H1 (cell line): ENCODE measurements at regions not wholly inside any gene's neighbourhood (a gene's known extent, or its start where the extent isn't known, plus 50 kb on each side); places are given as distances from the start of the nearest gene placed in this dataset.

ENCODE experiments used
- CTCF ChIA-PET: fragments of 300-600 bp; sonication (Branson Sonifier 250); formaldehyde crosslinking; loops from one replicate; lab custom pipeline; 2021; ENCODE audit not compliant: partially characterized antibody; lab: Charles Lee
- POLR2A ChIA-PET: fragments of 300-600 bp; sonication (Branson Sonifier 250); formaldehyde crosslinking; loops from one replicate; lab custom pipeline; 2021; ENCODE audit warnings: inconsistent platforms; ENCODE audit not compliant: partially characterized antibody; lab: Charles Lee
- DNase-seq, 2 experiments: peaks; one replicate each; pipeline versions ENCODE4 v3.0.0 to v3.0.0-alpha.2; 2010 to 2022; ENCODE audit warnings: low spot score in 2 of 2, low read depth in 1 of 2, mixed read lengths in 1 of 2
- FAIRE-seq: peaks from 2 replicates; lab custom pipeline; 2011; peaks lifted over from hg19 to GRCh38; lab: Jason Lieb, UNC
- H2AFZ ChIP-seq: 2 replicates; pipeline ENCODE4 v1.8.1; 2012; ENCODE audit warnings: low read length, inconsistent platforms
- H2AK5ac ChIP-seq: 2 replicates; pipeline ENCODE4 v1.6.1; 2013; ENCODE audit warnings: low read depth, low read length
- H2BK120ac ChIP-seq: replicated peaks from 2 replicates; pipeline ENCODE3; 2013; ENCODE audit warnings: low read depth, low read length, inconsistent platforms
- H2BK12ac ChIP-seq: 2 replicates; pipeline ENCODE4 v1.6.1; 2013; ENCODE audit warnings: low read depth, low read length
- H2BK15ac ChIP-seq: 2 replicates; pipeline ENCODE4 v1.6.1; 2013; ENCODE audit warnings: low read length
- H2BK20ac ChIP-seq: 2 replicates; pipeline ENCODE4 v1.6.1; 2013; ENCODE audit warnings: low read length
- H2BK5ac ChIP-seq: 2 replicates; pipeline ENCODE4 v1.6.1; 2013; ENCODE audit warnings: low read depth, low read length
- H3K14ac ChIP-seq: 2 replicates; pipeline ENCODE4 v1.6.1; 2013; ENCODE audit warnings: inconsistent platforms; ENCODE audit not compliant: insufficient read length
- H3K18ac ChIP-seq: 2 replicates; pipeline ENCODE4 v1.6.1; 2013; ENCODE audit warnings: low read length; ENCODE audit errors: extremely low read depth
- H3K23ac ChIP-seq: 2 replicates; pipeline ENCODE4 v1.6.1; 2013; ENCODE audit warnings: inconsistent platforms; ENCODE audit not compliant: insufficient read length
- H3K23me2 ChIP-seq: 2 replicates; pipeline ENCODE4 v1.6.1; 2013; ENCODE audit warnings: low read depth, low read length
- H3K27ac ChIP-seq: 2 replicates; pipeline ENCODE4 v1.6.1; 2011; ENCODE audit warnings: low read depth, low read length, inconsistent platforms
- H3K27me3 ChIP-seq, 4 experiments: replicated peaks in 1 of 4; 1 replicate in 1 of 4; 2 replicates in 3 of 4; pipeline versions ENCODE4 v1.6.1 to v1.8.1; 2011 to 2013; ENCODE audit warnings: low read length in 3 of 4, mild to moderate bottlenecking in 3 of 4, inconsistent platforms in 2 of 4, mixed read lengths in 2 of 4, moderate library complexity in 1 of 4; ENCODE audit not compliant: control insufficient read depth in 3 of 4, insufficient read depth in 3 of 4; ENCODE audit errors: extremely low read depth in 1 of 4
- H3K36me3 ChIP-seq, 4 experiments: 2 replicates each; pipeline versions ENCODE4 v1.6.1 to v1.8.1; 2011 to 2013; ENCODE audit warnings: mild to moderate bottlenecking in 4 of 4, low read length in 3 of 4, moderate library complexity in 2 of 4, control low read depth in 1 of 4, inconsistent platforms in 1 of 4; ENCODE audit not compliant: insufficient read depth in 4 of 4, control insufficient read depth in 2 of 4
- H3K4ac ChIP-seq: replicated peaks from 2 replicates; pipeline ENCODE3; 2013; ENCODE audit warnings: low read length, low read depth, mixed read lengths, inconsistent platforms; ENCODE audit not compliant: insufficient read length
- H3K4me1 ChIP-seq, 4 experiments: replicated peaks in 1 of 4; 1 replicate in 1 of 4; 2 replicates in 3 of 4; pipeline versions ENCODE4 v1.6.1 to v1.8.1; 2011 to 2013; ENCODE audit warnings: low read length in 3 of 4, inconsistent platforms in 2 of 4, mixed read lengths in 1 of 4; ENCODE audit not compliant: insufficient read depth in 4 of 4, control insufficient read depth in 3 of 4
- H3K4me2 ChIP-seq, 2 experiments: 2 replicates each; pipeline versions ENCODE4 v1.6.1 to v1.8.1; 2011 to 2013; ENCODE audit warnings: low read depth in 2 of 2, low read length in 2 of 2, control low read depth in 1 of 2, inconsistent platforms in 1 of 2, mild to moderate bottlenecking in 1 of 2; ENCODE audit not compliant: insufficient read depth in 1 of 2
- H3K4me3 ChIP-seq, 4 experiments: fragments of 200-600, 300-600 bp in 1 of 4; sonication (generic), shearing (Covaris generic), sonication (Bioruptor Twin) in 1 of 4; 2 replicates each; pipeline versions ENCODE4 v1.5.1 to v1.8.1; 2011 to 2016; ENCODE audit warnings: low read length in 4 of 4, low read depth in 3 of 4, control low read depth in 2 of 4, inconsistent platforms in 2 of 4, mild to moderate bottlenecking in 2 of 4, mixed read lengths in 1 of 4, moderate library complexity in 1 of 4; ENCODE audit not compliant: insufficient read depth in 2 of 4; ENCODE audit errors: extremely low read depth in 1 of 4
- H3K56ac ChIP-seq: replicated peaks from 2 replicates; pipeline ENCODE3; 2013; ENCODE audit warnings: low read depth, mild to moderate bottlenecking, mixed read lengths, low read length, inconsistent platforms; ENCODE audit not compliant: insufficient read length
- H3K79me1 ChIP-seq: 2 replicates; pipeline ENCODE4 v1.6.1; 2013; ENCODE audit warnings: low read depth, low read length, control low read depth
- H3K79me2 ChIP-seq, 2 experiments: 2 replicates each; pipeline versions ENCODE4 v1.6.1 to v1.8.1; 2012 to 2013; ENCODE audit warnings: low read length in 2 of 2, mild to moderate bottlenecking in 2 of 2, inconsistent platforms in 1 of 2; ENCODE audit not compliant: insufficient read depth in 2 of 2, control insufficient read depth in 1 of 2
- H3K9ac ChIP-seq, 4 experiments: replicated peaks in 1 of 4; 1 replicate in 1 of 4; 2 replicates in 3 of 4; pipeline versions ENCODE4 v1.6.1 to v1.8.1; 2011 to 2013; ENCODE audit warnings: low read depth in 3 of 4, low read length in 3 of 4, control low read depth in 2 of 4, mild to moderate bottlenecking in 2 of 4, moderate library complexity in 2 of 4, inconsistent platforms in 1 of 4; ENCODE audit errors: extremely low read depth in 1 of 4
- H3K9me3 ChIP-seq, 2 experiments: 2 replicates each; pipeline versions ENCODE4 v1.6.1 to v1.8.1; 2012 to 2013; ENCODE audit warnings: mild to moderate bottlenecking in 2 of 2, moderate library complexity in 2 of 2, control low read depth in 1 of 2, inconsistent platforms in 1 of 2, low read depth in 1 of 2, low read length in 1 of 2, mixed read lengths in 1 of 2; ENCODE audit not compliant: insufficient read depth in 2 of 2
- H4K20me1 ChIP-seq, 2 experiments: replicated peaks in 1 of 2; 2 replicates each; pipeline versions ENCODE3 to v1.8.1; 2011 to 2013; ENCODE audit warnings: inconsistent platforms in 2 of 2, low read length in 2 of 2, mild to moderate bottlenecking in 1 of 2; ENCODE audit not compliant: insufficient read depth in 2 of 2, control insufficient read depth in 1 of 2
- H4K5ac ChIP-seq: 2 replicates; pipeline ENCODE4 v1.6.1; 2013; ENCODE audit warnings: low read length, low read depth, mixed read lengths, inconsistent platforms; ENCODE audit not compliant: insufficient read length
- H4K8ac ChIP-seq: 2 replicates; pipeline ENCODE4 v1.8.0; 2013; ENCODE audit warnings: mild to moderate bottlenecking, moderate library complexity, low read length, inconsistent platforms; ENCODE audit not compliant: insufficient read depth; ENCODE audit errors: extremely low read depth
- H4K91ac ChIP-seq: replicated peaks from 2 replicates; pipeline ENCODE3; 2013; ENCODE audit warnings: low read length, mixed read lengths, inconsistent platforms; ENCODE audit not compliant: insufficient read length
- EP300 ChIP-seq, 2 experiments: IDR thresholded peaks; 1 replicate in 1 of 2; 2 replicates in 1 of 2; pipeline ENCODE4 v1.6.1; 2011 to 2012; ENCODE audit warnings: low read depth in 2 of 2, low read length in 2 of 2, mild to moderate bottlenecking in 2 of 2, borderline replicate concordance in 1 of 2, inconsistent platforms in 1 of 2, moderate library complexity in 1 of 2
- RXRA ChIP-seq: IDR thresholded peaks from 2 replicates; pipeline ENCODE4 v1.6.1; 2011; ENCODE audit warnings: low read depth, mild to moderate bottlenecking, low read length, moderate library complexity; ENCODE audit not compliant: insufficient read depth
- SAP30 ChIP-seq: fragments of 300-600 bp; sonication (generic); IDR thresholded peaks from 2 replicates; pipeline ENCODE4 v1.7.1; 2012; ENCODE audit warnings: low read length, moderate library complexity, mild to moderate bottlenecking, inconsistent platforms; ENCODE audit not compliant: insufficient read depth, insufficient replicate concordance
- SP1 ChIP-seq: IDR thresholded peaks from 2 replicates; pipeline ENCODE4 v1.6.1; 2011; ENCODE audit warnings: low read depth, low read length
- YY1 ChIP-seq: IDR thresholded peaks from 2 replicates; pipeline ENCODE4 v1.6.1; 2011; ENCODE audit warnings: low read depth, mild to moderate bottlenecking, low read length

GRCh38 chr21:19402870-19403269 is 999.3 kb upstream of the TMPRSS15 start:
- CTCF ChIA-PET = no interaction called here
- Histone ChIP-seq H3K14ac (no peak overlapping the region), H3K18ac (no peak overlapping the region)

More at GRCh38 chr21:19402870-19403269, 999.3 kb upstream of the TMPRSS15 start:
- Histone ChIP-seq H4K5ac (no peak overlapping the region), H3K36me3 (no peaks in the 10 kb centered on the region), H3K9me3 (no peaks in the 10 kb centered on the region), H4K91ac (no peak overlapping the region), H3K23me2 (no peaks in the 10 kb centered on the region; the same call in 1 of the 2 replicates), H2BK12ac (no peak overlapping the region), H3K79me2 (no peaks in the 10 kb centered on the region), H3K4me3 (no peak overlapping the region), H2BK15ac (no peak overlapping the region), H2AK5ac (no peak overlapping the region), H3K23ac (no peak overlapping the region), H3K79me1 (no peaks in the 10 kb centered on the region), H3K4me2 (no peak overlapping the region), H3K27me3 (no peaks in the 10 kb centered on the region), H3K9ac (no peak overlapping the region), H2BK20ac (no peak overlapping the region), H2AFZ (no peak overlapping the region), H3K27ac (no peak overlapping the region), H4K20me1 (no peaks in the 10 kb centered on the region), H2BK120ac (no peak overlapping the region), H4K8ac (no peak overlapping the region), H3K56ac (no peak overlapping the region), H3K4me1 (no peaks in the 10 kb centered on the region), H3K4ac (no peak overlapping the region), H2BK5ac (no peak overlapping the region)
- FAIRE-seq (no peak), DNase-seq (no peak)
- POLR2A ChIA-PET = no interaction called here
- TF ChIP-seq YY1 (no peak), SAP30 (no peak), RXRA (no peak), EP300 (IDR thresholded peaks at IDR 0.05; ENCODE audit: borderline replicate concordance in 1 of 2, low read depth in 2 of 2, low read length in 2 of 2) (no peak), SP1 (no peak)
